Loucy (cell line): ENCODE measurements at regions not wholly inside any gene's neighbourhood (a gene's known extent, or its start where the extent isn't known, plus 50 kb on each side); places are given as distances from the start of the nearest gene placed in this dataset.

Experiments
- H2AFZ ChIP-seq: fragments of 200-600 bp; sonication (generic); 2 replicates; pipeline ENCODE4 v1.6.0; 2016; ENCODE audit warnings: antibody characterized with exemption, mild to moderate bottlenecking, low read length, moderate library complexity
- H3F3A ChIP-seq: fragments of 200-600 bp; 2 replicates; pipeline ENCODE4 v1.6.0; 2016; ENCODE audit warnings: antibody characterized with exemption, low read depth, mild to moderate bottlenecking
- H3K27me3 ChIP-seq: fragments of 200-600 bp; sonication (generic); 2 replicates; pipeline ENCODE4 v1.6.1; 2014; ENCODE audit warnings: low read length, mild to moderate bottlenecking; ENCODE audit not compliant: insufficient read depth, poor library complexity, severe bottlenecking
- H3K36me3 ChIP-seq: fragments of 200-600 bp; sonication (generic); 2 replicates; pipeline ENCODE4 v1.6.1; 2016; ENCODE audit warnings: low read length; ENCODE audit not compliant: insufficient read depth
- H3K4me1 ChIP-seq: fragments of 200-600 bp; sonication (generic); 2 replicates; pipeline ENCODE4 v1.5.1; 2014; ENCODE audit warnings: low read length, mild to moderate bottlenecking; ENCODE audit not compliant: insufficient read depth, poor library complexity, severe bottlenecking
- H3K4me2 ChIP-seq: fragments of 200-600 bp; sonication (generic); 2 replicates; pipeline ENCODE4 v1.6.0; 2014; ENCODE audit warnings: antibody characterized with exemption, low read length, low read depth, mild to moderate bottlenecking; ENCODE audit not compliant: poor library complexity, severe bottlenecking
- H3K4me3 ChIP-seq: fragments of 200-600 bp; sonication (generic); 2 replicates; pipeline ENCODE4 v1.5.1; 2014; ENCODE audit warnings: low read length, mild to moderate bottlenecking, mixed read lengths; ENCODE audit not compliant: poor library complexity, severe bottlenecking
- H3K79me2 ChIP-seq: fragments of 200-600 bp; sonication (generic); 2 replicates; pipeline ENCODE4 v1.6.1; 2014; ENCODE audit warnings: low read length; ENCODE audit not compliant: insufficient read depth
- H3K9ac ChIP-seq: fragments of 200-600 bp; sonication (generic); 2 replicates; pipeline ENCODE4 v1.6.0; 2014; ENCODE audit warnings: mild to moderate bottlenecking, low read depth, low read length, moderate library complexity; ENCODE audit not compliant: poor library complexity, severe bottlenecking
- H3K9me2 ChIP-seq: fragments of 200-600 bp; sonication (generic); replicated peaks from 2 replicates; pipeline ENCODE4 v1.6.1; 2016; ENCODE audit warnings: low read depth, low read length, mixed read lengths
- H3K9me3 ChIP-seq: fragments of 200-600 bp; sonication (generic); 2 replicates; pipeline ENCODE4 v1.6.1; 2014; ENCODE audit warnings: mild to moderate bottlenecking, antibody characterized with exemption, low read length, low read depth; ENCODE audit not compliant: insufficient read depth
- H4K20me1 ChIP-seq: fragments of 200-600 bp; sonication (generic); 2 replicates; pipeline ENCODE4 v1.6.0; 2014; ENCODE audit warnings: antibody characterized with exemption, low read length, mild to moderate bottlenecking; ENCODE audit not compliant: insufficient read depth, poor library complexity, severe bottlenecking
- EZH2phosphoT487 ChIP-seq: fragments of 200-600 bp; IDR thresholded peaks from 2 replicates; pipeline ENCODE4 v1.6.1; 2018; ENCODE audit warnings: antibody characterized with exemption, mild to moderate bottlenecking, moderate library complexity, borderline replicate concordance
- TF ChIP-seq, protein P1 (sequence below): fragments of 200-600 bp; sonication (generic); conservative IDR thresholded peaks from 2 replicates; pipeline ENCODE4 v1.5.1; 2014; ENCODE audit warnings: mild to moderate bottlenecking, antibody characterized with exemption, low read length

- TF ChIP-seq EZH2phosphoT487: no peak
- TF ChIP-seq, protein P1, sequence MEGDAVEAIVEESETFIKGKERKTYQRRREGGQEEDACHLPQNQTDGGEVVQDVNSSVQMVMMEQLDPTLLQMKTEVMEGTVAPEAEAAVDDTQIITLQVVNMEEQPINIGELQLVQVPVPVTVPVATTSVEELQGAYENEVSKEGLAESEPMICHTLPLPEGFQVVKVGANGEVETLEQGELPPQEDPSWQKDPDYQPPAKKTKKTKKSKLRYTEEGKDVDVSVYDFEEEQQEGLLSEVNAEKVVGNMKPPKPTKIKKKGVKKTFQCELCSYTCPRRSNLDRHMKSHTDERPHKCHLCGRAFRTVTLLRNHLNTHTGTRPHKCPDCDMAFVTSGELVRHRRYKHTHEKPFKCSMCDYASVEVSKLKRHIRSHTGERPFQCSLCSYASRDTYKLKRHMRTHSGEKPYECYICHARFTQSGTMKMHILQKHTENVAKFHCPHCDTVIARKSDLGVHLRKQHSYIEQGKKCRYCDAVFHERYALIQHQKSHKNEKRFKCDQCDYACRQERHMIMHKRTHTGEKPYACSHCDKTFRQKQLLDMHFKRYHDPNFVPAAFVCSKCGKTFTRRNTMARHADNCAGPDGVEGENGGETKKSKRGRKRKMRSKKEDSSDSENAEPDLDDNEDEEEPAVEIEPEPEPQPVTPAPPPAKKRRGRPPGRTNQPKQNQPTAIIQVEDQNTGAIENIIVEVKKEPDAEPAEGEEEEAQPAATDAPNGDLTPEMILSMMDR: no peak
- Histone ChIP-seq H3K4me2 (no peak overlapping the region), H3K9me3 (no peaks in the 10 kb centered on the region), H3F3A (no peaks in the 10 kb centered on the region), H3K27me3 (no peaks in the 10 kb centered on the region), H3K9me2 (no peaks in the 10 kb centered on the region), H3K9ac (no peak overlapping the region), H3K4me1 (peaks cover 6% of the 10 kb centered on the region), H2AFZ (no peak overlapping the region), H3K4me3 (no peak overlapping the region), H3K36me3 (no peaks in the 10 kb centered on the region), H3K79me2 (no peaks in the 10 kb centered on the region), H4K20me1 (no peaks in the 10 kb centered on the region)
Measured at GRCh38 chr14:85892251-85892650, 362.3 kb downstream of the FLRT2 start.

DNA sequence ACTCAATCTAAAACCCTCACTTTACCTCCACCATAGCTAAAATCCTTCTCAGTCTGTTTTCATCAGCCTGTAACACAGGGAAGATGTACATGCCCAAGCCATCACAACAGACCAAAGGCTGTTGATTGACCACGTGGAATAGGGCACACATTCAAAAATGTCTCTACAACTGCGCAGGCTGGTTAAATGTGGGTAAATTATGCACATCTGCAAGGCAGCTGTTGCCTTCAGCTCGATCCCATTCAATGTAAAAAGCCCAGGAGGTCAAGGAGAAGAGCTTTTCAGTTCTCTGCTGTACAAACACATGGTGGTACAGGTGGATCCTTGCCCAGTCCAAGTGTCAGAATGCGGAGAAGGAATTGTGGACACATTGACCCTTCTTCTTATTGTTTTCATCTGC is 354.0 kb downstream of the FLRT2 start:
- no peak overlapping the region for H3K4me2 ChIP-seq
- H4K20me1 ChIP-seq: no peaks in the 10 kb centered on the region
- no peaks in the 10 kb centered on the region for H3F3A ChIP-seq
- peaks cover 19% of the 10 kb centered on the region for H3K4me1 ChIP-seq
- no peak overlapping the region for H3K9ac ChIP-seq
- no peaks in the 10 kb centered on the region for H3K9me3 ChIP-seq
- H3K4me3 ChIP-seq: no peak overlapping the region
- no peaks in the 10 kb centered on the region for H3K27me3 ChIP-seq
- H3K9me2 ChIP-seq: no peaks in the 10 kb centered on the region
- TF ChIP-seq, protein P1: no peak
- no peak for TF ChIP-seq EZH2phosphoT487
- no peaks in the 10 kb centered on the region for H3K79me2 ChIP-seq
- H3K36me3 ChIP-seq: no peaks in the 10 kb centered on the region
- H2AFZ ChIP-seq: no peak overlapping the region

DNA sequence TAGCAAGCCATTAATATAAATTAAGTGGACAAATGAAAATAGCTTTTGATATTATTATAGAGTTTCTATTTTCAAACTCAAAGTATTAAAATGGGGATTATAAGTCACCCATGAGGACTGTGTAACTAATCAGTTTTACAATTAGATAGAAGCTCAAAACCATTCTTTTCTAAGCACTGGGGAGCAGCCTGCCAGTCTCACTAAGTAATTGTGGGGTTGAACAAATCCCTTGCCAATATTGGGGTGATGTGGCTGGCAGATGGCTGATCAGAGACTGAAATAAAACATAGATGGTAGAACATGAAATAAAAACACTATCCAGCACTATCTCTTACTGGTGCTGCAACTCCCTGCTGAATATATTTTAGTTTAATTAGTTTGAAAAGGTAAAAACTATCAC is 353.2 kb downstream of the FLRT2 start:
- H4K20me1 ChIP-seq: no peaks in the 10 kb centered on the region
- H3K27me3 ChIP-seq: no peaks in the 10 kb centered on the region
- no peaks in the 10 kb centered on the region for H3K79me2 ChIP-seq
- TF ChIP-seq, protein P1: no peak
- TF ChIP-seq EZH2phosphoT487: no peak
- H3K4me2 ChIP-seq: no peak overlapping the region
- H3K4me3 ChIP-seq: no peak overlapping the region
- H2AFZ ChIP-seq: no peak overlapping the region
- H3K4me1 ChIP-seq: peaks cover 19% of the 10 kb centered on the region
- no peaks in the 10 kb centered on the region for H3K36me3 ChIP-seq
- H3K9me2 ChIP-seq: no peaks in the 10 kb centered on the region
- H3K9me3 ChIP-seq: no peaks in the 10 kb centered on the region
- no peak overlapping the region for H3K9ac ChIP-seq
- no peaks in the 10 kb centered on the region for H3F3A ChIP-seq
